Peyer's patch (tissue), 4 donors: ENCODE measurements at regions not wholly inside any gene's neighbourhood (a gene's known extent, or its start where the extent isn't known, plus 50 kb on each side); places are given as distances from the start of the nearest gene placed in this dataset.

ENCODE experiments used
- POLR2A ChIP-seq, 2 donors: fragments of 450-650 bp; IDR thresholded peaks; one replicate each; pipeline ENCODE4 v1.5.1; 2017; ENCODE audit warnings: antibody characterized with exemption in 2 of 2, mild to moderate bottlenecking in 2 of 2, moderate library complexity in 2 of 2
- TF ChIP-seq, protein P1 (sequence below), 6 experiments: fragments of 450-650 bp in 4 of 6; fragments of 200-600 bp in 2 of 6; sonication (generic) in 1 of 6; IDR thresholded peaks; one replicate each; pipeline ENCODE4 v1.5.1; 2017 to 2019; ENCODE audit warnings: antibody characterized with exemption in 6 of 6, mild to moderate bottlenecking in 3 of 6, moderate library complexity in 1 of 6

- TF ChIP-seq POLR2A (IDR thresholded peaks at IDR 0.05), result no peak
- TF ChIP-seq, protein P1, sequence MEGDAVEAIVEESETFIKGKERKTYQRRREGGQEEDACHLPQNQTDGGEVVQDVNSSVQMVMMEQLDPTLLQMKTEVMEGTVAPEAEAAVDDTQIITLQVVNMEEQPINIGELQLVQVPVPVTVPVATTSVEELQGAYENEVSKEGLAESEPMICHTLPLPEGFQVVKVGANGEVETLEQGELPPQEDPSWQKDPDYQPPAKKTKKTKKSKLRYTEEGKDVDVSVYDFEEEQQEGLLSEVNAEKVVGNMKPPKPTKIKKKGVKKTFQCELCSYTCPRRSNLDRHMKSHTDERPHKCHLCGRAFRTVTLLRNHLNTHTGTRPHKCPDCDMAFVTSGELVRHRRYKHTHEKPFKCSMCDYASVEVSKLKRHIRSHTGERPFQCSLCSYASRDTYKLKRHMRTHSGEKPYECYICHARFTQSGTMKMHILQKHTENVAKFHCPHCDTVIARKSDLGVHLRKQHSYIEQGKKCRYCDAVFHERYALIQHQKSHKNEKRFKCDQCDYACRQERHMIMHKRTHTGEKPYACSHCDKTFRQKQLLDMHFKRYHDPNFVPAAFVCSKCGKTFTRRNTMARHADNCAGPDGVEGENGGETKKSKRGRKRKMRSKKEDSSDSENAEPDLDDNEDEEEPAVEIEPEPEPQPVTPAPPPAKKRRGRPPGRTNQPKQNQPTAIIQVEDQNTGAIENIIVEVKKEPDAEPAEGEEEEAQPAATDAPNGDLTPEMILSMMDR (IDR thresholded peaks at IDR 0.05), result no peak
Measured at GRCh38 chr16:87234601-87235000, 82.6 kb downstream of the C16orf95 start.
